ENCODE measurements at regions not wholly inside any gene's neighbourhood (a gene's known extent, or its start where the extent isn't known, plus 50 kb on each side); places are given as distances from the start of the nearest gene placed in this dataset.

- peaks cover 2% of the 10 kb centered on the region for H3K27me3 ChIP-seq (ENCODE audit: control insufficient read depth, insufficient read depth, low read length)
- no peaks in the 10 kb centered on the region for H3K36me3 ChIP-seq (ENCODE audit: control insufficient read depth, insufficient read depth, low read length)
- no peak overlapping the region for H3K4me3 ChIP-seq (ENCODE audit: low read depth, low read length)
- DNase-seq (ENCODE audit: low read depth) = no peak
- TF ChIP-seq CTCF (IDR thresholded peaks at IDR 0.05; ENCODE audit: insufficient read depth, low read length, poor library complexity, severe bottlenecking) = no peak
These were observed 196.0 kb downstream of the PAX3 start for GRCh38 chr2:222102575-222103349.

GRCh38 chr2:222100704-222101699 lies 197.8 kb downstream of the PAX3 start:
- Histone ChIP-seq H3K27me3 (ENCODE audit: control insufficient read depth, insufficient read depth, low read length) (peaks cover 2% of the 10 kb centered on the region), H3K36me3 (ENCODE audit: control insufficient read depth, insufficient read depth, low read length) (no peaks in the 10 kb centered on the region), H3K4me3 (ENCODE audit: low read depth, low read length) (no peak overlapping the region)
- no peak for DNase-seq (ENCODE audit: low read depth)
- no peak for TF ChIP-seq CTCF (IDR thresholded peaks at IDR 0.05; ENCODE audit: insufficient read depth, low read length, poor library complexity, severe bottlenecking)

GRCh38 chr2:222088561-222088960 lies 210.2 kb downstream of the PAX3 start:
- DNase-seq (ENCODE audit: low read depth) = no peak

GRCh38 chr2:222087998-222088397 lies 210.8 kb downstream of the PAX3 start:
- H3K4me3 ChIP-seq (ENCODE audit: low read depth, low read length) = no peak overlapping the region
- no peak for TF ChIP-seq CTCF (IDR thresholded peaks at IDR 0.05; ENCODE audit: insufficient read depth, low read length, poor library complexity, severe bottlenecking)
- no peaks in the 10 kb centered on the region for H3K36me3 ChIP-seq (ENCODE audit: control insufficient read depth, insufficient read depth, low read length)
- no peak for DNase-seq (ENCODE audit: low read depth)
- no peaks in the 10 kb centered on the region for H3K27me3 ChIP-seq (ENCODE audit: control insufficient read depth, insufficient read depth, low read length)

More at GRCh38 chr2:222088561-222088960, 210.2 kb downstream of the PAX3 start:
- TF ChIP-seq CTCF (IDR thresholded peaks at IDR 0.05; ENCODE audit: insufficient read depth, low read length, poor library complexity, severe bottlenecking) = no peak
- Histone ChIP-seq H3K36me3 (ENCODE audit: control insufficient read depth, insufficient read depth, low read length) (no peaks in the 10 kb centered on the region), H3K27me3 (ENCODE audit: control insufficient read depth, insufficient read depth, low read length) (no peaks in the 10 kb centered on the region), H3K4me3 (ENCODE audit: low read depth, low read length) (no peak overlapping the region)

GRCh38 chr2:222082201-222082600 lies 216.6 kb downstream of the PAX3 start:
- DNase-seq (ENCODE audit: low read depth) = no peak
- H3K36me3 ChIP-seq (ENCODE audit: control insufficient read depth, insufficient read depth, low read length) = no peaks in the 10 kb centered on the region
- TF ChIP-seq CTCF (IDR thresholded peaks at IDR 0.05; ENCODE audit: insufficient read depth, low read length, poor library complexity, severe bottlenecking) = no peak
- H3K27me3 ChIP-seq (ENCODE audit: control insufficient read depth, insufficient read depth, low read length) = peaks cover 3% of the 10 kb centered on the region
- H3K4me3 ChIP-seq (ENCODE audit: low read depth, low read length) = no peak overlapping the region

All from kidney epithelial cell (primary cell).